MCF 10A (cell line): ENCODE measurements at regions not wholly inside any gene's neighbourhood (a gene's known extent, or its start where the extent isn't known, plus 50 kb on each side); places are given as distances from the start of the nearest gene placed in this dataset.
A peak's percentile ranks its signal among the peaks of the same experiment; 100 is the strongest.

Experiments
- BruUV-seq: library from RNA; stranded (reverse); fragments of 400-500 nt; replicated peaks from 2 replicates; lab custom pipeline; 2021; lab: Mats Ljungman, UMichigan
- CTCF ChIA-PET: fragments of 300-600 bp; sonication (Branson Sonifier 250); formaldehyde crosslinking; extraction: SDS; loops from one replicate; lab custom pipeline; 2021; ENCODE audit warnings: antibody characterized with exemption, inconsistent platforms; lab: Yijun Ruan, JAX
- POLR2A ChIA-PET: fragments of 300-600, 350-650 bp; sonication (Branson Sonifier 250); formaldehyde crosslinking; extraction: SDS; loops from one replicate; lab custom pipeline; 2020; ENCODE audit warnings: antibody characterized with exemption, inconsistent platforms; lab: Yijun Ruan, JAX
- DNase-seq: peaks from one replicate; pipeline ENCODE4 v3.0.0-alpha.2; 2018; ENCODE audit not compliant: unreplicated experiment
- H3K27ac Mint-ChIP-seq: one replicate; pipeline ENCODE4 v1.8.0; 2022; ENCODE audit warnings: mild to moderate bottlenecking, low read depth, mixed read lengths; ENCODE audit not compliant: unreplicated experiment
- H3K27me3 Mint-ChIP-seq: one replicate; pipeline ENCODE4 v1.8.0; 2022; ENCODE audit warnings: mixed read lengths; ENCODE audit not compliant: insufficient read depth, unreplicated experiment
- H3K36me3 Mint-ChIP-seq: one replicate; pipeline ENCODE4 v1.8.0; 2022; ENCODE audit warnings: mild to moderate bottlenecking, moderate library complexity, mixed read lengths; ENCODE audit not compliant: insufficient read depth, unreplicated experiment
- H3K4me1 Mint-ChIP-seq: one replicate; pipeline ENCODE4 v1.8.0; 2022; ENCODE audit warnings: mixed read lengths; ENCODE audit not compliant: insufficient read depth, unreplicated experiment
- H3K4me3 Mint-ChIP-seq: one replicate; pipeline ENCODE4 v1.8.0; 2022; ENCODE audit warnings: mild to moderate bottlenecking, moderate library complexity, mixed read lengths; ENCODE audit not compliant: unreplicated experiment
- H3K9me3 Mint-ChIP-seq: one replicate; pipeline ENCODE4 v1.8.0; 2022; ENCODE audit warnings: mixed read lengths; ENCODE audit not compliant: unreplicated experiment
- intact Hi-C: fragments of 100-400 bp; cut with micrococcal nuclease; formaldehyde crosslinking; loops from 2 replicates; pipeline ENCODE4 v1.14.1; 2022
- TF ChIP-seq, protein P1 (sequence below): fragments of 200-600 bp; IDR thresholded peaks from one replicate; pipeline ENCODE4 v1.8.0; 2022; ENCODE audit warnings: antibody characterized with exemption, mild to moderate bottlenecking; ENCODE audit not compliant: unreplicated experiment

- CTCF ChIA-PET, result no interaction called here
- no peak for DNase-seq
- POLR2A ChIA-PET, result no interaction called here
- Mint-ChIP-seq H3K4me1 (peaks cover 24% of the 10 kb centered on the region), H3K27me3 (peaks cover 16% of the 10 kb centered on the region), H3K9me3 (no peaks in the 10 kb centered on the region), H3K4me3 (no peak overlapping the region), H3K27ac (no peak overlapping the region), H3K36me3 (no peaks in the 10 kb centered on the region)
- intact Hi-C loops, result no loop called here
- BruUV-seq, result no TSS peak
- TF ChIP-seq, protein P1, sequence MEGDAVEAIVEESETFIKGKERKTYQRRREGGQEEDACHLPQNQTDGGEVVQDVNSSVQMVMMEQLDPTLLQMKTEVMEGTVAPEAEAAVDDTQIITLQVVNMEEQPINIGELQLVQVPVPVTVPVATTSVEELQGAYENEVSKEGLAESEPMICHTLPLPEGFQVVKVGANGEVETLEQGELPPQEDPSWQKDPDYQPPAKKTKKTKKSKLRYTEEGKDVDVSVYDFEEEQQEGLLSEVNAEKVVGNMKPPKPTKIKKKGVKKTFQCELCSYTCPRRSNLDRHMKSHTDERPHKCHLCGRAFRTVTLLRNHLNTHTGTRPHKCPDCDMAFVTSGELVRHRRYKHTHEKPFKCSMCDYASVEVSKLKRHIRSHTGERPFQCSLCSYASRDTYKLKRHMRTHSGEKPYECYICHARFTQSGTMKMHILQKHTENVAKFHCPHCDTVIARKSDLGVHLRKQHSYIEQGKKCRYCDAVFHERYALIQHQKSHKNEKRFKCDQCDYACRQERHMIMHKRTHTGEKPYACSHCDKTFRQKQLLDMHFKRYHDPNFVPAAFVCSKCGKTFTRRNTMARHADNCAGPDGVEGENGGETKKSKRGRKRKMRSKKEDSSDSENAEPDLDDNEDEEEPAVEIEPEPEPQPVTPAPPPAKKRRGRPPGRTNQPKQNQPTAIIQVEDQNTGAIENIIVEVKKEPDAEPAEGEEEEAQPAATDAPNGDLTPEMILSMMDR, result no peak
Observed at GRCh38 chr16:49026566-49027181, 255.0 kb downstream of the CBLN1 start.

DNA sequence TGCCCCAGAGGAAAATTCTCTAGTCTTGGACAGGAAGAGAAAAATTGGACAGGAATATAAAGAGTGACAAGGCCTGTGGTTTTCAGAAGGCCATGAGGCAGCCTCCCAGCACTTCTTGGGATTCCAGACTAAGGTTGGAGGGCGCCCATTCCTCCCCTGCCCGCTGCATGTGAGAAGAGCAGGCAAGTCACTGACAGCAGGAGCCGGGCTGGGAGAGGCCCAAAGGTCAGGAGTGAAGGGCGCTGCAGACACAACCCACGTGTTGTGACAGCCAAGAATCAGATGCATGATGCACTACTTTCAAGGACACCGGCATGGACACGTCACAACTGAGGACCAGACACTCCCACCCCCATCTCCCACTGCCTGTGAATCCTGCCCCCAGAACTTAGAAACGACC, 256.7 kb downstream of the CBLN1 start:
- Mint-ChIP-seq H3K27ac (no peak overlapping the region), H3K4me3 (no peak overlapping the region), H3K9me3 (no peaks in the 10 kb centered on the region), H3K36me3 (no peaks in the 10 kb centered on the region), H3K4me1 (peaks cover 35% of the 10 kb centered on the region), H3K27me3 (no peaks in the 10 kb centered on the region)
- TF ChIP-seq, protein P1, result no peak
- CTCF ChIA-PET, result no interaction called here
- BruUV-seq, result no TSS peak
- no peak for DNase-seq
- intact Hi-C loops, result no loop called here
- POLR2A ChIA-PET, result no interaction called here

GRCh38 chr16:49024016-49024415, 257.6 kb downstream of the CBLN1 start:
- Mint-ChIP-seq H3K27ac (peak overlapping the region; percentile 2), H3K27me3 (no peaks in the 10 kb centered on the region), H3K4me3 (no peak overlapping the region), H3K4me1 (peaks cover 35% of the 10 kb centered on the region), H3K36me3 (no peaks in the 10 kb centered on the region), H3K9me3 (no peaks in the 10 kb centered on the region)
- intact Hi-C loops, result no loop called here
- no TSS peak for BruUV-seq
- TF ChIP-seq, protein P1, result no peak
- no peak for DNase-seq
- ChIA-PET CTCF (no interaction called here), POLR2A (no interaction called here)

- H3K4me1 Mint-ChIP-seq, result peaks cover 35% of the 10 kb centered on the region
- H3K27ac Mint-ChIP-seq, result peak overlapping the region; percentile 2
- H3K4me3 Mint-ChIP-seq, result peak overlapping the region; percentile 1
- TF ChIP-seq, protein P1, result no peak
- H3K27me3 Mint-ChIP-seq, result no peaks in the 10 kb centered on the region
- no peaks in the 10 kb centered on the region for H3K36me3 Mint-ChIP-seq
- ChIA-PET POLR2A (no interaction called here), CTCF (interaction anchor here (0.7 to 0.8 kb wide), 2 partner anchors 336 to 350 kb away, joined by 3 read pairs; no protein-coding TSS in a partner anchor)
- BruUV-seq, result no TSS peak
- intact Hi-C loops, result no loop called here
- DNase-seq, result peak; percentile 93
- H3K9me3 Mint-ChIP-seq, result no peaks in the 10 kb centered on the region
Observed at GRCh38 chr16:49023050-49023449, 258.6 kb downstream of the CBLN1 start.
